ENCODE measurements at regions not wholly inside any gene's neighbourhood (a gene's known extent, or its start where the extent isn't known, plus 50 kb on each side); places are given as distances from the start of the nearest gene placed in this dataset.

GRCh38 chr18:57929922-57930321 lies 114.1 kb upstream of the NEDD4L start:
- TF ChIP-seq, protein P1, sequence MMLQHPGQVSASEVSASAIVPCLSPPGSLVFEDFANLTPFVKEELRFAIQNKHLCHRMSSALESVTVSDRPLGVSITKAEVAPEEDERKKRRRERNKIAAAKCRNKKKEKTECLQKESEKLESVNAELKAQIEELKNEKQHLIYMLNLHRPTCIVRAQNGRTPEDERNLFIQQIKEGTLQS (IDR thresholded peaks at IDR 0.05), result no peak
- TF ChIP-seq MAX (IDR thresholded peaks at IDR 0.05) (no peak), CTCF (IDR thresholded peaks at IDR 0.05; ENCODE audit: low read depth, low read length, missing input control) (no peak), TAF1 (conservative IDR thresholded peaks at IDR 0.05) (no peak), RAD21 (IDR thresholded peaks at IDR 0.05) (no peak), NR2F2 (IDR thresholded peaks at IDR 0.05) (no peak), REST (IDR thresholded peaks at IDR 0.05) (no peak), SP1 (IDR thresholded peaks at IDR 0.05) (no peak), JUND (IDR thresholded peaks at IDR 0.05) (no peak)

Measured in liver (tissue), 3 donors.